Spleen (tissue), 7 donors: ENCODE measurements at regions not wholly inside any gene's neighbourhood (a gene's known extent, or its start where the extent isn't known, plus 50 kb on each side); places are given as distances from the start of the nearest gene placed in this dataset.

ENCODE experiments used
- POLR2A ChIP-seq, 3 donors: fragments of 450-650 bp; IDR thresholded peaks; one replicate each; pipeline ENCODE4 v1.5.1; 2017; ENCODE audit warnings: antibody characterized with exemption in 3 of 3, mild to moderate bottlenecking in 1 of 3
- POLR2AphosphoS5 ChIP-seq, 3 donors: sonication (generic); formaldehyde crosslinking; IDR thresholded peaks; one replicate each; pipeline ENCODE4 v1.5.1; 2017; ENCODE audit warnings: antibody characterized with exemption in 3 of 3
- TF ChIP-seq, protein P1 (sequence below), 11 experiments: fragments of 200-600 bp in 7 of 11; fragments of 450-650 bp in 4 of 11; sonication (generic) in 4 of 11; IDR thresholded peaks in 8 of 11; conservative IDR thresholded peaks in 3 of 11; 1 replicate in 7 of 11; 2 replicates in 4 of 11; pipeline versions ENCODE4 v1.4.0 to v1.8.0; 2016 to 2021; ENCODE audit warnings: antibody characterized with exemption in 11 of 11, inconsistent platforms in 4 of 11, mild to moderate bottlenecking in 1 of 11
- donor health status: DM: no; HTN: no; CAD: no; lungs with moderate emphysema.
- donor health status: DM: no; HTN: no; CAD: no.
- donor health status: DM: no; HTN: no; CAD: no.

DNA sequence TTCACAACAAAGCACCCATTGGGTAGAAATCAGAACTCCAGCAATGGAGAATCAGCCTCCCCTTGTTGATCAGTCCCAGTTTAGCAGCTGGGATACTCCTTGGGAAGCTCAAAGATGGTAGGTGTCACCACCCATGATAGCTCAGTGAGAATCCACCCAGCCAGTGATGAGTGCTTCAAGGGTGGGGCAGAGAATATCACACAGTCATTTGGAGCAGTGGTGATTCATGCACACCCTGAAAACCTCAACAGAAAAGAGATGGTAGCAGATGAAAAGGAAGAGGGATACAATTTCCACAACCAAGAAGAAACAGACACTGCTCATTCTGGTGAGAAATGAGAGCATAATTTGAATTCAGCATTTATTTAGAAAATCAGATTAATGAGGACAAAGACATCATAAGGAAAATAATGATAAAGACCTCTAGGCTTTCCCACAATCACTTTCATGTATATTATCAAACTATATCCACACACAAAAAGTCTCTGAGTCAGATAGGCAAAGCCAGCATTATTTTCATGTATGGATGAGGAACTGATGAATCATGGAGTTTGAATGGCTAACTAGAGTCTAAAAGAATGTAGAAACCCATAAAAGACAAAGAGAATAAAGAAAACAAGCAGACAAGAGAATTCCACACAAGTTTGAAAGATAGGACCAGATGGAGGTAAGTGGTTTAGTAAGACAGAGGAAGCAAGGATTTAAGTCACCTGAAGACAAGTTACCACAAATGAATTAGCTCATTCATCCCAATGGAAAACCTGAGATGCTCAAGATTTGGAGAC, 82.9 kb downstream of the FEM1C start:
- TF ChIP-seq, protein P1, sequence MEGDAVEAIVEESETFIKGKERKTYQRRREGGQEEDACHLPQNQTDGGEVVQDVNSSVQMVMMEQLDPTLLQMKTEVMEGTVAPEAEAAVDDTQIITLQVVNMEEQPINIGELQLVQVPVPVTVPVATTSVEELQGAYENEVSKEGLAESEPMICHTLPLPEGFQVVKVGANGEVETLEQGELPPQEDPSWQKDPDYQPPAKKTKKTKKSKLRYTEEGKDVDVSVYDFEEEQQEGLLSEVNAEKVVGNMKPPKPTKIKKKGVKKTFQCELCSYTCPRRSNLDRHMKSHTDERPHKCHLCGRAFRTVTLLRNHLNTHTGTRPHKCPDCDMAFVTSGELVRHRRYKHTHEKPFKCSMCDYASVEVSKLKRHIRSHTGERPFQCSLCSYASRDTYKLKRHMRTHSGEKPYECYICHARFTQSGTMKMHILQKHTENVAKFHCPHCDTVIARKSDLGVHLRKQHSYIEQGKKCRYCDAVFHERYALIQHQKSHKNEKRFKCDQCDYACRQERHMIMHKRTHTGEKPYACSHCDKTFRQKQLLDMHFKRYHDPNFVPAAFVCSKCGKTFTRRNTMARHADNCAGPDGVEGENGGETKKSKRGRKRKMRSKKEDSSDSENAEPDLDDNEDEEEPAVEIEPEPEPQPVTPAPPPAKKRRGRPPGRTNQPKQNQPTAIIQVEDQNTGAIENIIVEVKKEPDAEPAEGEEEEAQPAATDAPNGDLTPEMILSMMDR (IDR thresholded peaks at IDR 0.05 in 8 of 11, conservative IDR thresholded peaks at IDR 0.05 in 3 of 11) = no peak
- TF ChIP-seq POLR2A (IDR thresholded peaks at IDR 0.05) (no peak), POLR2AphosphoS5 (IDR thresholded peaks at IDR 0.05) (no peak)
